ENCODE measurements at regions not wholly inside any gene's neighbourhood (a gene's known extent, or its start where the extent isn't known, plus 50 kb on each side); places are given as distances from the start of the nearest gene placed in this dataset.

- Histone ChIP-seq H3K27ac (no peak overlapping the region), H3K4me1 (ENCODE audit: low read depth) (peaks cover 17% of the 10 kb centered on the region), H3K9me3 (ENCODE audit: low read depth) (no peaks in the 10 kb centered on the region), H3K36me3 (peaks cover 5% of the 10 kb centered on the region), H3K27me3 (no peaks in the 10 kb centered on the region), H3K4me3 (no peak overlapping the region)
- DNase-seq (ENCODE audit: low read depth in 1 of 2, low spot score in 1 of 2), result no peak
- TF ChIP-seq, protein P1, sequence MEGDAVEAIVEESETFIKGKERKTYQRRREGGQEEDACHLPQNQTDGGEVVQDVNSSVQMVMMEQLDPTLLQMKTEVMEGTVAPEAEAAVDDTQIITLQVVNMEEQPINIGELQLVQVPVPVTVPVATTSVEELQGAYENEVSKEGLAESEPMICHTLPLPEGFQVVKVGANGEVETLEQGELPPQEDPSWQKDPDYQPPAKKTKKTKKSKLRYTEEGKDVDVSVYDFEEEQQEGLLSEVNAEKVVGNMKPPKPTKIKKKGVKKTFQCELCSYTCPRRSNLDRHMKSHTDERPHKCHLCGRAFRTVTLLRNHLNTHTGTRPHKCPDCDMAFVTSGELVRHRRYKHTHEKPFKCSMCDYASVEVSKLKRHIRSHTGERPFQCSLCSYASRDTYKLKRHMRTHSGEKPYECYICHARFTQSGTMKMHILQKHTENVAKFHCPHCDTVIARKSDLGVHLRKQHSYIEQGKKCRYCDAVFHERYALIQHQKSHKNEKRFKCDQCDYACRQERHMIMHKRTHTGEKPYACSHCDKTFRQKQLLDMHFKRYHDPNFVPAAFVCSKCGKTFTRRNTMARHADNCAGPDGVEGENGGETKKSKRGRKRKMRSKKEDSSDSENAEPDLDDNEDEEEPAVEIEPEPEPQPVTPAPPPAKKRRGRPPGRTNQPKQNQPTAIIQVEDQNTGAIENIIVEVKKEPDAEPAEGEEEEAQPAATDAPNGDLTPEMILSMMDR (IDR thresholded peaks at IDR 0.05; ENCODE audit: low read depth, low read length), result no peak
These were observed 68.0 kb upstream of the CIBAR2 start for GRCh38 chr16:85180047-85180826.

DNA sequence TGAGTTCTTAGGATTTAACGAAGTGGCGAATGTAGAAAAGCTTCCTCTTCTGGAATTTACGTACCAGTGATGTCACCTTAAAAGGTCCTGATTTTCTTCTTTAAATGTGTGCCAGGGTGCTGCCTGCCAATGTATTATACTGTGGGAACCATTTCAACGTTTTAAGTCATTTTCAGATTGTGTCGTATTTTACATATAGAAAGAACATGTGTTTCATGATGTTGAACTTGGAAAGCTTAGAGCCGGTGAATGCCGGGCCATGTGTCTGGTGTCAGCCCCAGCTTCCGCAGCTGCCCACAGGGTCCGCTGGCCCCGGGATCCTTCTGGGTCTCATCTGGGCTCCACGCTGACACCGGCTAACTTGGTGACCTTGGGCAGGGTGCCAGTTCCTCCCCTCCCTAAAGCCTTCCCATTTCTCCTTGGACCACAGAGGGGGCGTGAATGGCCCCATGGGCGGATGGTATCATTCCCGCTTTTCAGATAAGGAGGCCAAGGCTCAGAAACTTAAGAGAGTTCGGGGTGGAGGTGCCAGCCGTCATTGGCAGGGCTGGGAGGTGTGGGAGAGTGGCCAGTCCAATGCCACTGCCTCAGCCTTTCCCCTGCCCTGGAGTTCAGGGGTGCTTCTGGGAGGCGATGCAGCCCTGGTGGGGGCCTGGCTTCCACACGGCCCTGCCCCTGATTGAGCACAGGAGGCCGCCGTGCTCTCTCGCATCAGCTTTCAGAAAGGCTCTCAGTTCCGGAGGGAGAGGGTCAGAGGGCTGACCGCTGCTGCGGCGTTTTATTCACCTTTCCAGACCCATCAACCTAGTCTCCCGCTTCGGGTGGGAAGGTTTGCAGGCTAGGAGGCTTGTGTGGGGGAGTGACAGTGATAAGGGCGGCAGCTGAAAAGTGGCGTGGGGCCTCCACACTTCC is 68.8 kb upstream of the CIBAR2 start:
- H3K4me1 ChIP-seq (ENCODE audit: low read depth), result peaks cover 17% of the 10 kb centered on the region
- H3K27me3 ChIP-seq, result no peaks in the 10 kb centered on the region
- H3K4me3 ChIP-seq, result no peak overlapping the region
- H3K27ac ChIP-seq, result peak overlapping the region; percentile 70
- H3K9me3 ChIP-seq (ENCODE audit: low read depth), result no peaks in the 10 kb centered on the region
- H3K36me3 ChIP-seq, result peaks cover 5% of the 10 kb centered on the region
- TF ChIP-seq, protein P1 (IDR thresholded peaks at IDR 0.05; ENCODE audit: low read depth, low read length), result no peak
- DNase-seq (ENCODE audit: low read depth in 1 of 2, low spot score in 1 of 2), result peak in 1 of 2 donors; percentile 34

DNA sequence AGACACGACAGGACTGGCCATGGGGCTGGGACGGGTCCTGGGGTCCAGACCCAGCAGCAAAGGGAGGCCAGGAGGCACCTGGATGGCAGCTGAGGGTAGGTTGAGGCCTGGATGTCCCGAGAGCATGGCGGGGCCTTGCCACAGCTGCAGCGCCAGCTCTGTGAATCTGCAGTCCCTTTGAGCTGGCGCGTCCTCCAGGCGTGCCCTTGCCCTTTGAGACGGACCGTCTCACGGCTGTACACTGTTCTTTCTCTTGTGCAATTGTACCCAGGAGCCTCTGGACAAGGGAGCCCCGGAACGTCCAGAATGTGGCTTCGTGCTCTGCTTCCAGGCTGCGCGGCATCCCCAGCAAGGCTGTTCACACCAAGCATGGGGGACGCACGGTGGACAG is 69.5 kb upstream of the CIBAR2 start:
- H3K36me3 ChIP-seq, result peaks cover 5% of the 10 kb centered on the region
- TF ChIP-seq, protein P1 (IDR thresholded peaks at IDR 0.05; ENCODE audit: low read depth, low read length), result no peak
- H3K4me1 ChIP-seq (ENCODE audit: low read depth), result peaks cover 18% of the 10 kb centered on the region
- no peak for DNase-seq (ENCODE audit: low read depth in 1 of 2, low spot score in 1 of 2)
- H3K27ac ChIP-seq, result peak overlapping the region; percentile 70
- H3K9me3 ChIP-seq (ENCODE audit: low read depth), result no peaks in the 10 kb centered on the region
- H3K27me3 ChIP-seq, result no peaks in the 10 kb centered on the region
- H3K4me3 ChIP-seq, result no peak overlapping the region

DNA sequence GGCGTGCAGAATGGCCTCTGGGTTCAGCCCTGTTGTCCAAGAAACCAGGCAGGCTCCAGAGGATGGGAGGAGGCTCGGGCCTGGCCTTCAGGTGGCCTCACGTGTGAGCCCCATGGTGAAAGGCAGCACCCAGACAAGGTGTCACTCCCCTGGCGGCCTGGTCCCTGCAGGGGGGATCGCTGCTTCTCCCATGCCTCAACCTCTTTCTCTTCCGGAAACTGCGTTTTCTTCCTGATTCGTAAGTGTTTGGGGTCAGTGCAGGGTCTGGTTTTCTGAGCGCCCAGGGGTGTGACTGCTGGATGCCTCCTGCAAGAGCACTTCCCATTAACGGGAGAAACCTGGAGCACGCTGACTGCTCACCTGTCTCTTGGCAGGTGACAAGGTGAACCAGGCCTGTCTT is 70.0 kb upstream of the CIBAR2 start:
- peaks cover 21% of the 10 kb centered on the region for H3K4me1 ChIP-seq (ENCODE audit: low read depth)
- no peaks in the 10 kb centered on the region for H3K27me3 ChIP-seq
- peaks cover 5% of the 10 kb centered on the region for H3K36me3 ChIP-seq
- H3K4me3 ChIP-seq, result no peak overlapping the region
- TF ChIP-seq, protein P1 (IDR thresholded peaks at IDR 0.05; ENCODE audit: low read depth, low read length), result no peak
- H3K9me3 ChIP-seq (ENCODE audit: low read depth), result no peaks in the 10 kb centered on the region
- peak overlapping the region; percentile 70 for H3K27ac ChIP-seq
- no peak for DNase-seq (ENCODE audit: low read depth in 1 of 2, low spot score in 1 of 2)

DNA sequence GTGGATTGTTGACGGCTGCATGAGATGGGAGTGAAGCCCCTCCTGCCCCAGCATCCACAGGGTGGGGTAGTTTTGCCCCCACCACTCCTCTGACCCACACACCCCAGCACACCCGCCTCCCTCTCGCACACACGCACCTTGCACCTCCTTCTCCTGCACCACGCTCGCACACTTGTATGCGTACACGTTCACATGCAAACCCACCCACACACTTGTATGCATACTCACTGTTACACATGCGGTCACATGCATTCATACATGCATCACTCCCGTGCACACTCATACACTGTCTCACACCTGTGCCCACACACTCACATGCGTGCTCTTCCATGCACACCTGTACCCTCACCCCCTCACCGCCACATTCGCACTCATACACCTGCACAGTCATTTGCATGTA is 70.5 kb upstream of the CIBAR2 start:
- Histone ChIP-seq H3K27ac (no peak overlapping the region), H3K27me3 (no peaks in the 10 kb centered on the region), H3K9me3 (ENCODE audit: low read depth) (no peaks in the 10 kb centered on the region), H3K4me1 (ENCODE audit: low read depth) (peaks cover 24% of the 10 kb centered on the region), H3K4me3 (no peak overlapping the region), H3K36me3 (peaks cover 5% of the 10 kb centered on the region)
- DNase-seq (ENCODE audit: low read depth in 1 of 2, low spot score in 1 of 2), result no peak
- TF ChIP-seq, protein P1 (IDR thresholded peaks at IDR 0.05; ENCODE audit: low read depth, low read length), result no peak
